GM13977 (cell line): ENCODE measurements at regions not wholly inside any gene's neighbourhood (a gene's known extent, or its start where the extent isn't known, plus 50 kb on each side); places are given as distances from the start of the nearest gene placed in this dataset.

Experiments
- DNase-seq: peaks from one replicate; pipeline ENCODE4 v3.0.0; 2012; ENCODE audit warnings: low spot score
- CTCF ChIP-seq: IDR thresholded peaks from 2 replicates; pipeline ENCODE4 v1.5.1; 2012; ENCODE audit warnings: mild to moderate bottlenecking, control low read depth; ENCODE audit not compliant: insufficient read depth; ENCODE audit errors: extremely low read depth, missing control alignments
- in situ Hi-C: fragments of 300-500 bp; cut with MboI; formaldehyde crosslinking; loops from one replicate; pipeline ENCODE4 v1.12.0; 2022; ENCODE audit warnings: low sequenced_read_pairs, low pct_unique_long_range_greater_than_20kb, mixed read lengths, inconsistent platforms; ENCODE audit not compliant: unreplicated experiment

- no peak for TF ChIP-seq CTCF
- in situ Hi-C loops = no loop called here
- DNase-seq = no peak
Observed at GRCh38 chr20:36104244-36104643, 50.3 kb upstream of the EPB41L1 start.
